ENCODE measurements at regions not wholly inside any gene's neighbourhood (a gene's known extent, or its start where the extent isn't known, plus 50 kb on each side); places are given as distances from the start of the nearest gene placed in this dataset.

GRCh38 chr2:224103651-224104050 is 64.6 kb upstream of the SERPINE2 start:
- FAIRE-seq (no peak), DNase-seq (ENCODE audit: low read depth, low spot score) (no peak), ATAC-seq (no peak)
- no peaks in the 10 kb centered on the region for H4K20me1 ChIP-seq (ENCODE audit: control insufficient read depth, insufficient read depth)
- ChIA-PET RAD21 (ENCODE audit: unreplicated experiment) (no interaction called here), SMC1A (ENCODE audit: uncharacterized antibody, unreplicated experiment) (no interaction called here), CTCF (no interaction called here), POLR2A (no interaction called here)
- TF ChIP-seq MTA2 (IDR thresholded peaks at IDR 0.05; ENCODE audit: low read depth) (no peak), NR2C2 (IDR thresholded peaks at IDR 0.05; ENCODE audit: borderline replicate concordance, control insufficient read depth, insufficient read length, low read depth) (no peak), NFYA (IDR thresholded peaks at IDR 0.05; ENCODE audit: borderline replicate concordance, low read depth, low read length) (no peak), CUX1 (IDR thresholded peaks at IDR 0.05; ENCODE audit: insufficient replicate concordance, low read depth, low read length) (no peak), TBL1XR1 (IDR thresholded peaks at IDR 0.05; ENCODE audit: low read depth, low read length) (no peak), STAT3 (IDR thresholded peaks at IDR 0.05; ENCODE audit: low read depth, low read length) (no peak), POLR2AphosphoS5 (IDR thresholded peaks at IDR 0.05; ENCODE audit: low read length) (no peak), RBBP5 (conservative IDR thresholded peaks at IDR 0.05) (no peak), EED (IDR thresholded peaks at IDR 0.05; ENCODE audit: low read depth) (no peak)
- TF ChIP-seq, protein P1, sequence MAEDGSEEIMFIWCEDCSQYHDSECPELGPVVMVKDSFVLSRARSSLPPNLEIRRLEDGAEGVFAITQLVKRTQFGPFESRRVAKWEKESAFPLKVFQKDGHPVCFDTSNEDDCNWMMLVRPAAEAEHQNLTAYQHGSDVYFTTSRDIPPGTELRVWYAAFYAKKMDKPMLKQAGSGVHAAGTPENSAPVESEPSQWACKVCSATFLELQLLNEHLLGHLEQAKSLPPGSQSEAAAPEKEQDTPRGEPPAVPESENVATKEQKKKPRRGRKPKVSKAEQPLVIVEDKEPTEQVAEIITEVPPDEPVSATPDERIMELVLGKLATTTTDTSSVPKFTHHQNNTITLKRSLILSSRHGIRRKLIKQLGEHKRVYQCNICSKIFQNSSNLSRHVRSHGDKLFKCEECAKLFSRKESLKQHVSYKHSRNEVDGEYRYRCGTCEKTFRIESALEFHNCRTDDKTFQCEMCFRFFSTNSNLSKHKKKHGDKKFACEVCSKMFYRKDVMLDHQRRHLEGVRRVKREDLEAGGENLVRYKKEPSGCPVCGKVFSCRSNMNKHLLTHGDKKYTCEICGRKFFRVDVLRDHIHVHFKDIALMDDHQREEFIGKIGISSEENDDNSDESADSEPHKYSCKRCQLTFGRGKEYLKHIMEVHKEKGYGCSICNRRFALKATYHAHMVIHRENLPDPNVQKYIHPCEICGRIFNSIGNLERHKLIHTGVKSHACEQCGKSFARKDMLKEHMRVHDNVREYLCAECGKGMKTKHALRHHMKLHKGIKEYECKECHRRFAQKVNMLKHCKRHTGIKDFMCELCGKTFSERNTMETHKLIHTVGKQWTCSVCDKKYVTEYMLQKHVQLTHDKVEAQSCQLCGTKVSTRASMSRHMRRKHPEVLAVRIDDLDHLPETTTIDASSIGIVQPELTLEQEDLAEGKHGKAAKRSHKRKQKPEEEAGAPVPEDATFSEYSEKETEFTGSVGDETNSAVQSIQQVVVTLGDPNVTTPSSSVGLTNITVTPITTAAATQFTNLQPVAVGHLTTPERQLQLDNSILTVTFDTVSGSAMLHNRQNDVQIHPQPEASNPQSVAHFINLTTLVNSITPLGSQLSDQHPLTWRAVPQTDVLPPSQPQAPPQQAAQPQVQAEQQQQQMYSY (CRISPR knock-in tag; IDR thresholded peaks at IDR 0.05), result no peak
- TF ChIP-seq, protein P2, sequence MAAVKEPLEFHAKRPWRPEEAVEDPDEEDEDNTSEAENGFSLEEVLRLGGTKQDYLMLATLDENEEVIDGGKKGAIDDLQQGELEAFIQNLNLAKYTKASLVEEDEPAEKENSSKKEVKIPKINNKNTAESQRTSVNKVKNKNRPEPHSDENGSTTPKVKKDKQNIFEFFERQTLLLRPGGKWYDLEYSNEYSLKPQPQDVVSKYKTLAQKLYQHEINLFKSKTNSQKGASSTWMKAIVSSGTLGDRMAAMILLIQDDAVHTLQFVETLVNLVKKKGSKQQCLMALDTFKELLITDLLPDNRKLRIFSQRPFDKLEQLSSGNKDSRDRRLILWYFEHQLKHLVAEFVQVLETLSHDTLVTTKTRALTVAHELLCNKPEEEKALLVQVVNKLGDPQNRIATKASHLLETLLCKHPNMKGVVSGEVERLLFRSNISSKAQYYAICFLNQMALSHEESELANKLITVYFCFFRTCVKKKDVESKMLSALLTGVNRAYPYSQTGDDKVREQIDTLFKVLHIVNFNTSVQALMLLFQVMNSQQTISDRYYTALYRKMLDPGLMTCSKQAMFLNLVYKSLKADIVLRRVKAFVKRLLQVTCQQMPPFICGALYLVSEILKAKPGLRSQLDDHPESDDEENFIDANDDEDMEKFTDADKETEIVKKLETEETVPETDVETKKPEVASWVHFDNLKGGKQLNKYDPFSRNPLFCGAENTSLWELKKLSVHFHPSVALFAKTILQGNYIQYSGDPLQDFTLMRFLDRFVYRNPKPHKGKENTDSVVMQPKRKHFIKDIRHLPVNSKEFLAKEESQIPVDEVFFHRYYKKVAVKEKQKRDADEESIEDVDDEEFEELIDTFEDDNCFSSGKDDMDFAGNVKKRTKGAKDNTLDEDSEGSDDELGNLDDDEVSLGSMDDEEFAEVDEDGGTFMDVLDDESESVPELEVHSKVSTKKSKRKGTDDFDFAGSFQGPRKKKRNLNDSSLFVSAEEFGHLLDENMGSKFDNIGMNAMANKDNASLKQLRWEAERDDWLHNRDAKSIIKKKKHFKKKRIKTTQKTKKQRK (IDR thresholded peaks at IDR 0.05; ENCODE audit: low read depth, low read length), result no peak
- H3K4me2 ChIP-seq (ENCODE audit: control insufficient read depth, insufficient read depth), result no peak overlapping the region
- no peaks in the 10 kb centered on the region for H3K27me3 ChIP-seq (replicated peaks in 1 of 2; ENCODE audit: control insufficient read depth in 2 of 2, insufficient read depth in 2 of 2, low read length in 1 of 2)
- no peak overlapping the region for H3K4me3 ChIP-seq
- H2AFZ ChIP-seq (ENCODE audit: control insufficient read depth, low read depth, low read length), result no peak overlapping the region
- no peak overlapping the region for H3K9ac ChIP-seq (ENCODE audit: control insufficient read depth, insufficient read depth, low read length)
- H3K9me3 ChIP-seq (replicated peaks; ENCODE audit: control insufficient read depth, insufficient read depth, low read length), result no peaks in the 10 kb centered on the region
- no peaks in the 10 kb centered on the region for H3K36me3 ChIP-seq (ENCODE audit: control insufficient read depth in 2 of 2, insufficient read depth in 2 of 2, low read length in 1 of 2)
- in situ Hi-C loops (cut with MboI) (no loop called here), intact Hi-C loops (cut with micrococcal nuclease; ENCODE audit: unreplicated experiment) (no loop called here)
- 6% methylated on average over 5 of the region's 5 CpGs for WGBS (ENCODE audit: insufficient coverage, insufficient replicate concordance, low lambda C conversion rate, missing lambda C conversion rate)
- H3K27ac ChIP-seq (ENCODE audit: control insufficient read depth, insufficient read depth), result no peak overlapping the region
- H3K79me2 ChIP-seq (ENCODE audit: control insufficient read depth, insufficient read depth, low read length), result no peaks in the 10 kb centered on the region
- BruUV-seq (replicated peaks), result no TSS peak
- H3K4me1 ChIP-seq (ENCODE audit: control insufficient read depth, insufficient read depth, low read length), result no peaks in the 10 kb centered on the region

Data from GM12878 (cell line).